WERI-Rb-1 (cell line): ENCODE measurements at regions not wholly inside any gene's neighbourhood (a gene's known extent, or its start where the extent isn't known, plus 50 kb on each side); places are given as distances from the start of the nearest gene placed in this dataset.
"Not testable (repeated sequence)": the region's sequence is repeated elsewhere in the genome, so short reads cannot be mapped to it uniquely, and the experiment has no call there.

ENCODE experiments used
- DNase-seq: peaks from one replicate; pipeline ENCODE4 v3.0.0-alpha.2; 2020
- H3K27ac ChIP-seq: fragments of 250-450 bp; sonication (Bioruptor Pico); 2 replicates; pipeline ENCODE4 v1.5.1; 2020; ENCODE audit warnings: mild to moderate bottlenecking, moderate library complexity
- H3K27me3 ChIP-seq: fragments of 250-450 bp; sonication (Bioruptor Pico); 2 replicates; pipeline ENCODE4 v1.5.1; 2021; ENCODE audit warnings: mild to moderate bottlenecking, low read depth, moderate library complexity; ENCODE audit not compliant: insufficient read depth, severe bottlenecking
- H3K36me3 ChIP-seq: fragments of 250-450 bp; sonication (Bioruptor Pico); 2 replicates; pipeline ENCODE4 v1.5.1; 2020; ENCODE audit warnings: mild to moderate bottlenecking, moderate library complexity
- H3K4me3 ChIP-seq: 2 replicates; pipeline ENCODE4 v1.5.1; 2011; ENCODE audit warnings: low read depth, mild to moderate bottlenecking, control low read depth, low read length
- H3K9me3 ChIP-seq: fragments of 250-450 bp; sonication (Bioruptor Pico); 2 replicates; pipeline ENCODE4 v1.5.1; 2021; ENCODE audit warnings: mild to moderate bottlenecking, moderate library complexity; ENCODE audit not compliant: severe bottlenecking
- TF ChIP-seq, protein P1 (sequence below): IDR thresholded peaks from 2 replicates; pipeline ENCODE4 v1.5.1; 2011; ENCODE audit warnings: low read depth, mild to moderate bottlenecking, control low read depth, inconsistent platforms, low read length

DNA sequence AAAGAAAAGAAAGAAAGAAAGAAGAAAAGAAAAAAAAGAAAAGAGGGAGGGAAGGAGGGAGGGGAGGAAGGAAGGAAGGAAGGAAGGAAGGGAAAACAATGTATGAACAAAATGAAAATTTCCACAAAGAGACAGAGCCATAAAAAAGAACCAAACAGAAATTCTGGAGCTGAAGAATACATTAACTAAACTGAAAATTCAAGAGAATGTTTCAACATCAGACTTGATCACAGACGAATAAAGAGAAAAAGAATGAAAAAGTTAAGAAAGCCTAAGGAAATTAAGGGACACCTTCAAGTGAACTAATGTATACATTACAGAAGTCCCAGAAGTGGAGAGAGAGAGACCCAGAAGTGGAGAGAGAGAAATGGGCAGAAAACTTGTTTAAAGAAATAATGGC lies 60.9 kb upstream of the RAB6C start:
- H3K27me3 ChIP-seq, result no peaks in the 10 kb centered on the region
- no peak overlapping the region for H3K4me3 ChIP-seq
- TF ChIP-seq, protein P1, sequence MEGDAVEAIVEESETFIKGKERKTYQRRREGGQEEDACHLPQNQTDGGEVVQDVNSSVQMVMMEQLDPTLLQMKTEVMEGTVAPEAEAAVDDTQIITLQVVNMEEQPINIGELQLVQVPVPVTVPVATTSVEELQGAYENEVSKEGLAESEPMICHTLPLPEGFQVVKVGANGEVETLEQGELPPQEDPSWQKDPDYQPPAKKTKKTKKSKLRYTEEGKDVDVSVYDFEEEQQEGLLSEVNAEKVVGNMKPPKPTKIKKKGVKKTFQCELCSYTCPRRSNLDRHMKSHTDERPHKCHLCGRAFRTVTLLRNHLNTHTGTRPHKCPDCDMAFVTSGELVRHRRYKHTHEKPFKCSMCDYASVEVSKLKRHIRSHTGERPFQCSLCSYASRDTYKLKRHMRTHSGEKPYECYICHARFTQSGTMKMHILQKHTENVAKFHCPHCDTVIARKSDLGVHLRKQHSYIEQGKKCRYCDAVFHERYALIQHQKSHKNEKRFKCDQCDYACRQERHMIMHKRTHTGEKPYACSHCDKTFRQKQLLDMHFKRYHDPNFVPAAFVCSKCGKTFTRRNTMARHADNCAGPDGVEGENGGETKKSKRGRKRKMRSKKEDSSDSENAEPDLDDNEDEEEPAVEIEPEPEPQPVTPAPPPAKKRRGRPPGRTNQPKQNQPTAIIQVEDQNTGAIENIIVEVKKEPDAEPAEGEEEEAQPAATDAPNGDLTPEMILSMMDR, result no peak
- H3K27ac ChIP-seq, result no peak overlapping the region
- peaks cover 3% of the 10 kb centered on the region for H3K9me3 ChIP-seq
- no peaks in the 10 kb centered on the region for H3K36me3 ChIP-seq
- DNase-seq, result no peak

DNA sequence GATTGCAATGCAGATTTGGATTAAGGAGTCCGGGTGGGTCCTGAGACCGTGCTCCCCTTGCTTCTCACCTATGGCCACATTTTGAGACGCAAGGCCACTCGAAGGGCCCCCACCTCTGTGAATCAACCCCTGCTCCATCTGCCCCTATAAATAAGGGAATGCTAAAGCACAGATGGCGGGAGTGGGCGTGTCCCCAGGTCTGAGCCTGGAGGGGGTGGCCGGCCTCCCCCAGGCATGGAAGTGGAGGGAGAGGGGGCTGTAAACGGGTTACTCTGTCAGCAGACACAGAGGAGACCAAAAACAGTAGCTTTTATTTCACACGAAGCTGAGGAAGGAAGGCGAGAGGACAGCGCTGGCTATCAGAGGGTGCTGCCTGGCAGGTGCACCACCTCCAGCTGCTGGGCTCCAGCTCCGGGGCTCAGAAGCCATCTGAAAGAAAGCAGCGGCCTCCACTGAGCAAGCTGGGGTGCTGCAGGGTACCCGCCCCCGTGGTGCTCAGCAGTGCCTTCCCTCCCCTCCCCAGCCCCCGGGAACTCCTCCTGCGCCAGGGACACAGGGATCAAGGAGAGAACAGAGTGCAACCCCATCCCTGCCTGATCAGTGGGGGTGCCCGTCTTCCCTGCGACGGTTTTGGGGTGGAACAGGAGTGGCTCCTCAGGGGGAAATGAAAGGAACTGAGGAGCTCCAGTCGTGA lies 56.7 kb upstream of the RAB6C start:
- no peaks in the 10 kb centered on the region for H3K27me3 ChIP-seq
- TF ChIP-seq, protein P1, result peak; percentile 52; the same call in 1 of the 2 replicates
- H3K4me3 ChIP-seq, result peak overlapping the region; percentile 30
- no peak overlapping the region for H3K27ac ChIP-seq
- H3K36me3 ChIP-seq, result no peaks in the 10 kb centered on the region
- H3K9me3 ChIP-seq, result peaks cover 3% of the 10 kb centered on the region
- DNase-seq, result peak; percentile 71

GRCh38 chr2:129923265-129924091 lies 56.0 kb upstream of the RAB6C start:
- DNase-seq, result peak; percentile 73
- H3K4me3 ChIP-seq, result peak overlapping the region; percentile 30
- no peak overlapping the region for H3K27ac ChIP-seq
- H3K27me3 ChIP-seq, result no peaks in the 10 kb centered on the region
- TF ChIP-seq, protein P1, result peak; percentile 79
- H3K36me3 ChIP-seq, result no peaks in the 10 kb centered on the region
- H3K9me3 ChIP-seq, result peaks cover 3% of the 10 kb centered on the region

DNA sequence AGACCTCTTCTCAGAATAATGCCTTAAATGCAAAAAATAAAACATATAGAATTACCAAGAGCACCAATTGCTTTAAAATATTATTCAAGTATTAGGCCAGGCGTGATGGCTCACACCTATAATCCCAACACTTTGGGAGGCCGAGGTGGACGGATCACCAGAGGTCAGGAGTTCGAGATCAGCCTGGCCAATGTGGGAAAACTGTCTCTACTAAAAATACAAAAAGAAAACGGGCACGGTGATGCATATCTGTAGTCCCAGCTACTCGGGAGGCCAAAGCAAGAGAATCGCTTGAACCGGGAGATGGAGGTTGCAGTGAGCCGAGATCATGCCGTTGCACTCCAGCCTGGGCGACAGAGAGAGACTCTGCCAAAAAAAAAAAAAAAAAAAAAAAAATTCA lies 55.4 kb upstream of the RAB6C start:
- not testable (repeated sequence) for DNase-seq, H3K4me3 ChIP-seq, H3K27ac ChIP-seq, H3K27me3 ChIP-seq, H3K36me3 ChIP-seq, H3K9me3 ChIP-seq

DNA sequence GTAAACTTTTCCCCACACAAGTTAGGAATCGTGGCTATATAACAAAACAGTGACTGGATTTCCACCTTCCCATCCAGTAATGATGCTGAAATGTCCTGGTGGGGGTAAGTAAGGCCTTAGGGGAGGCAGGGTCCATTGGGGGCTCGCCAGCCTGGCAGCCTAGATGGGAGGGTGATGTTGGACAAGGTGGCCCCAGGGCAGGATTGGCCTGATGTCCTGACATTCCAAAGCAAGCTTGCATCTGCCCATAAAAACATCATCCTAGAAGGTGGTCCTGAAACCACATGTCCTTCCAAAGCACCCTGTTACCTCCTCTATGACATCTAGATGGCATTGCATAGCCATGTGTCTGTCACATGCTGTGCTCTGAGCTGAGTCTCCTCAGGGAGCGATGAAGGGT lies 54.1 kb upstream of the RAB6C start:
- H3K9me3 ChIP-seq, result no peaks in the 10 kb centered on the region
- no peak for DNase-seq
- no peaks in the 10 kb centered on the region for H3K36me3 ChIP-seq
- TF ChIP-seq, protein P1, result no peak
- no peaks in the 10 kb centered on the region for H3K27me3 ChIP-seq
- no peak overlapping the region for H3K27ac ChIP-seq
- H3K4me3 ChIP-seq, result no peak overlapping the region

- TF ChIP-seq, protein P1, result no peak
- Histone ChIP-seq H3K27me3 (no peaks in the 10 kb centered on the region), H3K9me3 (no peaks in the 10 kb centered on the region), H3K4me3 (no peak overlapping the region), H3K36me3 (no peaks in the 10 kb centered on the region), H3K27ac (no peak overlapping the region)
- DNase-seq, result no peak
Measured at GRCh38 chr2:129927696-129928095, 51.8 kb upstream of the RAB6C start.
